GM23338 (cell line): ENCODE measurements at regions not wholly inside any gene's neighbourhood (a gene's known extent, or its start where the extent isn't known, plus 50 kb on each side); places are given as distances from the start of the nearest gene placed in this dataset.

Source experiments
- ATAC-seq: fragments of 200-7000 bp; cut with Tn5 transposase; 3 replicates; pipeline ENCODE4 v1.9.1; 2020
- DNase-seq: peaks from one replicate; pipeline ENCODE4 v3.0.0-alpha.2; 2015; ENCODE audit warnings: low spot score
- H2AFZ ChIP-seq: fragments of 200-600 bp; sonication (generic); 2 replicates; pipeline ENCODE4 v1.8.0; 2016; ENCODE audit warnings: antibody characterized with exemption, mild to moderate bottlenecking, moderate library complexity
- H3F3A ChIP-seq: fragments of 200-600 bp; sonication (generic); replicated peaks from 2 replicates; pipeline ENCODE4 v1.8.0; 2017; ENCODE audit warnings: antibody characterized with exemption, mixed run types, low read depth
- H3K27ac ChIP-seq: fragments of 200-600 bp; sonication (generic); 2 replicates; pipeline ENCODE4 v1.6.1; 2016; ENCODE audit warnings: low read depth
- H3K27me3 ChIP-seq: fragments of 200-600 bp; sonication (generic); 2 replicates; pipeline ENCODE4 v1.8.0; 2016; ENCODE audit warnings: mild to moderate bottlenecking, mixed run types, moderate library complexity; ENCODE audit not compliant: insufficient read depth
- H3K36me3 ChIP-seq: fragments of 200-600 bp; sonication (generic); 2 replicates; pipeline ENCODE4 v1.8.0; 2016; ENCODE audit warnings: mild to moderate bottlenecking; ENCODE audit not compliant: insufficient read depth
- H3K4me1 ChIP-seq: fragments of 200-600 bp; sonication (generic); 2 replicates; pipeline ENCODE4 v1.8.0; 2016; ENCODE audit warnings: mild to moderate bottlenecking, moderate library complexity; ENCODE audit not compliant: insufficient read depth
- H3K4me2 ChIP-seq: fragments of 200-600 bp; sonication (generic); 2 replicates; pipeline ENCODE4 v1.7.1; 2017; ENCODE audit warnings: mixed run types
- H3K4me3 ChIP-seq: fragments of 200-600 bp; sonication (generic); 2 replicates; pipeline ENCODE4 v1.6.1; 2016; ENCODE audit warnings: mixed run types
- H3K79me2 ChIP-seq: fragments of 200-600 bp; sonication (generic); replicated peaks from 2 replicates; pipeline ENCODE4 v1.8.0; 2017; ENCODE audit warnings: mild to moderate bottlenecking; ENCODE audit not compliant: insufficient read depth
- H3K9me2 ChIP-seq: fragments of 200-600 bp; sonication (generic); 2 replicates; pipeline ENCODE4 v1.8.0; 2017; ENCODE audit not compliant: insufficient read depth
- H4K20me1 ChIP-seq: fragments of 200-600 bp; sonication (generic); replicated peaks from 2 replicates; pipeline ENCODE4 v1.8.0; 2017; ENCODE audit warnings: mild to moderate bottlenecking; ENCODE audit not compliant: insufficient read depth
- H3K27ac Mint-ChIP-seq: 2 replicates; pipeline ENCODE4 v1.8.0; 2020; ENCODE audit warnings: inconsistent platforms, mild to moderate bottlenecking, moderate library complexity, mixed read lengths
- H3K27me3 Mint-ChIP-seq: 3 replicates; pipeline ENCODE4 v1.8.0; 2022; ENCODE audit warnings: low read depth, mild to moderate bottlenecking, moderate library complexity, mixed read lengths, inconsistent platforms; ENCODE audit not compliant: insufficient read depth, poor library complexity
- H3K36me3 Mint-ChIP-seq: 3 replicates; pipeline ENCODE4 v1.8.0; 2021; ENCODE audit warnings: low read depth, mild to moderate bottlenecking, inconsistent platforms, moderate library complexity, mixed read lengths
- H3K4me1 Mint-ChIP-seq: 3 replicates; pipeline ENCODE4 v1.8.0; 2020; ENCODE audit warnings: mild to moderate bottlenecking, inconsistent platforms, mixed read lengths
- H3K4me3 Mint-ChIP-seq: 3 replicates; pipeline ENCODE4 v1.8.0; 2021; ENCODE audit warnings: moderate library complexity, mild to moderate bottlenecking, inconsistent platforms, mixed read lengths
- H3K9me3 Mint-ChIP-seq: 3 replicates; pipeline ENCODE4 v1.8.0; 2020; ENCODE audit warnings: moderate library complexity, mild to moderate bottlenecking, inconsistent platforms, mixed read lengths
- CREB1 ChIP-seq: fragments of 250-450 bp; sonication (Bioruptor Pico); IDR thresholded peaks from 2 replicates; pipeline ENCODE4 v1.5.0; 2020; ENCODE audit warnings: low read depth, mild to moderate bottlenecking, moderate library complexity
- CTCF ChIP-seq, 2 experiments: fragments of 200-600 bp in 1 of 2; sonication (generic) in 1 of 2; conservative IDR thresholded peaks; 2 replicates each; pipeline versions ENCODE4 v1.5.1 to v1.6.1; 2016 to 2017; ENCODE audit warnings: antibody characterized with exemption in 2 of 2, low read depth in 2 of 2, mild to moderate bottlenecking in 2 of 2, moderate library complexity in 1 of 2
- ETS1 ChIP-seq: IDR thresholded peaks from 2 replicates; pipeline ENCODE4 v1.6.1; 2016; ENCODE audit warnings: antibody characterized with exemption
- EZH2 ChIP-seq: fragments of 200-600 bp; sonication (generic); IDR thresholded peaks from one replicate; pipeline ENCODE4 v1.8.0; 2017; ENCODE audit warnings: antibody characterized with exemption, mild to moderate bottlenecking, low read depth; ENCODE audit not compliant: unreplicated experiment
- EZH2phosphoT487 ChIP-seq: fragments of 200-600 bp; sonication (generic); IDR thresholded peaks from one replicate; pipeline ENCODE4 v1.8.1; 2018; ENCODE audit warnings: antibody characterized with exemption; ENCODE audit not compliant: unreplicated experiment
- NANOG ChIP-seq: IDR thresholded peaks from 2 replicates; pipeline ENCODE4 v1.6.1; 2016; ENCODE audit warnings: antibody characterized with exemption, borderline replicate concordance
- POLR2AphosphoS5 ChIP-seq: IDR thresholded peaks from 2 replicates; pipeline ENCODE4 v1.6.1; 2016; ENCODE audit warnings: antibody characterized with exemption, low read depth
- STAT1 ChIP-seq: IDR thresholded peaks from one replicate; pipeline ENCODE4 v1.6.1; 2016; ENCODE audit warnings: antibody characterized with exemption; ENCODE audit not compliant: unreplicated experiment
- ZNF114 ChIP-seq: fragments of 250-450 bp; sonication (Bioruptor Pico); IDR thresholded peaks from 2 replicates; pipeline ENCODE4 v1.5.0; 2020; ENCODE audit warnings: mild to moderate bottlenecking, moderate library complexity
- ZNF331 ChIP-seq: fragments of 250-450 bp; sonication (Bioruptor Pico); IDR thresholded peaks from 2 replicates; pipeline ENCODE4 v1.5.0; 2020; ENCODE audit warnings: low read depth, mild to moderate bottlenecking, moderate library complexity
- ZNF462 ChIP-seq: fragments of 250-450 bp; sonication (Bioruptor Pico); IDR thresholded peaks from 2 replicates; pipeline ENCODE4 v1.5.0; 2020; ENCODE audit warnings: mild to moderate bottlenecking, moderate library complexity

- no peak overlapping the region for H3K4me3 Mint-ChIP-seq
- Histone ChIP-seq H3K4me3 (no peak overlapping the region), H3K4me1 (no peaks in the 10 kb centered on the region), H3K79me2 (no peaks in the 10 kb centered on the region), H3K36me3 (peaks cover 13% of the 10 kb centered on the region; the same call in 1 of the 2 replicates), H3K9me2 (peaks cover 4% of the 10 kb centered on the region; the same call in 1 of the 2 replicates), H3K27me3 (no peaks in the 10 kb centered on the region), H3K4me2 (no peak overlapping the region), H4K20me1 (no peaks in the 10 kb centered on the region), H2AFZ (no peak overlapping the region), H3F3A (no peaks in the 10 kb centered on the region), H3K27ac (no peak overlapping the region)
- ATAC-seq: no peak
- no peaks in the 10 kb centered on the region for H3K27me3 Mint-ChIP-seq
- peaks cover 23% of the 10 kb centered on the region for H3K36me3 Mint-ChIP-seq
- TF ChIP-seq STAT1 (no peak), ZNF331 (CRISPR knock-in tag) (no peak), ZNF114 (CRISPR knock-in tag) (no peak), EZH2 (no peak), CREB1 (CRISPR knock-in tag) (no peak), POLR2AphosphoS5 (no peak), CTCF (conservative IDR thresholded peaks at IDR 0.05; ENCODE audit: low read depth in 2 of 2) (no peak), NANOG (no peak), EZH2phosphoT487 (no peak), ETS1 (no peak), ZNF462 (no peak)
- peak; percentile 8 for DNase-seq
- no peak overlapping the region for H3K27ac Mint-ChIP-seq
- H3K9me3 Mint-ChIP-seq: peaks cover 27% of the 10 kb centered on the region
- peaks cover 2% of the 10 kb centered on the region; the same call in 1 of the 3 replicates for H3K4me1 Mint-ChIP-seq
These were observed 328.5 kb upstream of the MAP3K7 start for GRCh38 chr6:90915224-90915915.
